ENCODE measurements at regions not wholly inside any gene's neighbourhood (a gene's known extent, or its start where the extent isn't known, plus 50 kb on each side); places are given as distances from the start of the nearest gene placed in this dataset.
A peak's percentile ranks its signal among the peaks of the same experiment; 100 is the strongest.
"Not testable (repeated sequence)": the region's sequence is repeated elsewhere in the genome, so short reads cannot be mapped to it uniquely, and the experiment has no call there.

DNA sequence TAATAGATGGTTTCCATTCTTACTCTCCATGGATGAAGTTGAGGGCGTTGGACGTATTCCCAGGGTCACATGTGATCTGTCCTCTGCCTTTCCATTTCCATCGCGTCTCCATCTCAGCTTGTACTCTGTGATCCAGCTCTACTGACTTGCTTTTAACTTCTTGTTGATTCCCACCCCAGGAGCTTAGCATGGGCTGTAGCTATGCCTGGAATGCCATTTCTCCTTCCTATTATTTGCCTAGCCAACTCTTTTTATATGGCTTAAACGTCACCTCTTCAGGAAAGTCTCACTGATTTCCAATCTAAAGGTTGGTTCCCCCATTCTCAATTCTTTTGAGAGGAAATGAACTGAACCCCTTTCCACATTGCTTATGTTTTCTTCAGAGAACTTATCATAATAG is 475.9 kb downstream of the XYLT1 start:
- Mint-ChIP-seq H3K4me1 (peaks cover 18 to 30% (median 24%) of the 10 kb centered on the region in 4 donors), H3K27me3 (no peaks in the 10 kb centered on the region), H3K27ac (peak overlapping the region in 1 of 10 donors; percentile 45), H3K9me3 (no peaks in the 10 kb centered on the region), H3K36me3 (no peaks in the 10 kb centered on the region), H3K4me3 (peak overlapping the region in 3 of 10 donors; percentile 8 to 51 (median 34))
- no peak for DNase-seq
- ATAC-seq = no peak
- POLR2A ChIA-PET = no interaction called here

DNA sequence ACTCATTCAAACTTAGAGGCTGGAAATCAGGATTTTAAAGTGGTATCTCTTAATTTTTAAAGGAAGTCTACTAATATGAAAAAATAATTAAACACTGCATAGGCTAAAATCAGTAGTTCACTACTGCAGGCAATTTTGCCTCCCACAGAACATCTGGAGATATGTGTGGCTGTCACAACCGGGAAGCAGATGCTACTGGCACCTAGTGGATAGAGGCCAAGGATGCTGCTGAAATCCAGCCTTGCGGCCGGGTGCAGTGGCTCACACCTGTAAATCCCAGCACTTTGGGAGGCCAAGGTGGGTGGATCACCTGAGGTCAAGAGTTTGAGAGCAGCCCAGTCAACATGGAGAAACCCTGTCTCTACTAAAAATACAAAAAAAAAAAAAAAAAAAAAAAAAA is 473.9 kb downstream of the XYLT1 start:
- POLR2A ChIA-PET = no interaction called here
- Mint-ChIP-seq H3K36me3 (no peaks in the 10 kb centered on the region), H3K27ac (no peak overlapping the region), H3K27me3 (no peaks in the 10 kb centered on the region), H3K9me3 (no peaks in the 10 kb centered on the region), H3K4me3 (no peak overlapping the region), H3K4me1 (peaks cover 18 to 30% (median 23%) of the 10 kb centered on the region in 4 donors)
- DNase-seq = no peak
- no peak for ATAC-seq

DNA sequence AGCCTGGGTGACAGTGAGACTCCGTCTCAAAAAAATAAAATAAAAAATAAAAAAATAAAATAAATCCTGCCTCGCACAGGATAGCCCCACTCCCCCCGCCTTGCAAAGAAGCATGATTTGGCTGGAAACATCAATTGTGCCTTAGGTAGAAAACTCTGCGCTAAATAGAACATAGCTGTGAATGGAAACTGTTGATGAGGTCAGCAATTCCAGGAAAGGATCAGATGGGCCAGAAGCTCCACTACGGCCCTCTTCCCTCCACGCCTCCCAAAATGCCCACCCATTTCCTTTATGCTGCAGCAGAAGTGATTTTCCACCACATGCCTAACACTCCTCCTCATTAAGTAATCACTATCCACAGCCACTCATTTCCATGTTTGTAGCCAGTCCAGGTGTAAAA is 473.4 kb downstream of the XYLT1 start:
- POLR2A ChIA-PET = interaction anchor here (0.9 kb wide), 1 partner anchor 30 kb away, joined by 3 read pairs; no protein-coding TSS in a partner anchor
- H3K4me1 Mint-ChIP-seq = peaks cover 16 to 30% (median 21%) of the 10 kb centered on the region in 4 donors
- ATAC-seq = no peak
- H3K9me3 Mint-ChIP-seq = no peaks in the 10 kb centered on the region
- no peaks in the 10 kb centered on the region for H3K27me3 Mint-ChIP-seq
- no peak overlapping the region for H3K4me3 Mint-ChIP-seq
- H3K36me3 Mint-ChIP-seq = no peaks in the 10 kb centered on the region
- H3K27ac Mint-ChIP-seq = no peak overlapping the region
- no peak for DNase-seq

DNA sequence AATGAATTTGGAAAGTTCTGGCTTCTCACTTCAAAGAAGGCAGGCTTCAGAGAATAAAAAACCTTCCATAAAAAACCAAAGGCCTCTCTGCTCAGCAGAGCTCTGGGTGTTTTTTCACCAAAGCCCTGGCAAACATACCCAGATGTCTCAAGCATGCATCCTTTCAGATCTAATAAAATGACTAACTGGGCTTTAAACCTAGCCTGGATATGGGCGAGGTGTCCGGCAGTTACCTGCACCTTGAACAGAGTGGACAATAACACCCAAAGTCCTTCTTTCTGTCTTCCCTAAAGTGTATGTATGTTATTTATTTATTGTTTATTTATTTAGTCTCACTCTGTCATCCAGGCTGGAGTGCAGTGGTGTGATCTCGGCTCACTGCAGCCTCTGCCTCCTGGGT is 469.3 kb downstream of the XYLT1 start:
- Mint-ChIP-seq H3K36me3 (peaks cover 0 to 1% (median 0%) of the 10 kb centered on the region in 3 donors), H3K4me3 (no peak overlapping the region), H3K27me3 (no peaks in the 10 kb centered on the region), H3K27ac (no peak overlapping the region), H3K9me3 (peaks cover 0 to 6% (median 0%) of the 10 kb centered on the region in 9 donors), H3K4me1 (peaks cover 0 to 3% (median 2%) of the 10 kb centered on the region in 4 donors)
- DNase-seq (no peak), ATAC-seq (no peak)
- POLR2A ChIA-PET = interaction anchor here (1.4 kb wide), 1 partner anchor 8 kb away, joined by 3 read pairs; no protein-coding TSS in a partner anchor

DNA sequence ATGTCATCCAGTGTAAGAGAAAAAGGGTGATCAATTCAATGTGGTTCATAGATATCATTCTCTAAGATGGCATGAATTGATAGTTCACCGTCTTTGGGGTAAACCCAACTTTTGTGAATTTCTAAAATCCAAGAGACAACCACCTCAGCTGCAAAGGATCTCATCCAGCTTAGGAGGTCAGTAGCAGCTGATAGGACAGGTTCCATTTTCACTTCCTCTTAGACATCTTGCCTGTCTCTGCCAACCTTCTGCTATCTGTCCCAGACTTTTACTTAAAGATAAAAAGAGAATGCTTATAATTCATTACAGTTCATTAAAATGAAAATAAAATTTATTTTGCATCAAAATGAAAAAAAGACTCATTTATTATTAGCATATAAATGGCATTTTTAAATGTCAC is 468.2 kb downstream of the XYLT1 start:
- H3K9me3 Mint-ChIP-seq = peaks cover 0 to 6% (median 0%) of the 10 kb centered on the region in 9 donors
- POLR2A ChIA-PET = interaction anchor here (1.4 kb wide), 1 partner anchor 9 kb away, joined by 3 read pairs; no protein-coding TSS in a partner anchor
- H3K4me1 Mint-ChIP-seq = peaks cover 0 to 3% (median 1%) of the 10 kb centered on the region in 4 donors
- no peaks in the 10 kb centered on the region for H3K27me3 Mint-ChIP-seq
- H3K36me3 Mint-ChIP-seq = peaks cover 0 to 1% (median 0%) of the 10 kb centered on the region in 3 donors
- DNase-seq = no peak
- ATAC-seq = no peak
- no peak overlapping the region for H3K4me3 Mint-ChIP-seq
- H3K27ac Mint-ChIP-seq = no peak overlapping the region

DNA sequence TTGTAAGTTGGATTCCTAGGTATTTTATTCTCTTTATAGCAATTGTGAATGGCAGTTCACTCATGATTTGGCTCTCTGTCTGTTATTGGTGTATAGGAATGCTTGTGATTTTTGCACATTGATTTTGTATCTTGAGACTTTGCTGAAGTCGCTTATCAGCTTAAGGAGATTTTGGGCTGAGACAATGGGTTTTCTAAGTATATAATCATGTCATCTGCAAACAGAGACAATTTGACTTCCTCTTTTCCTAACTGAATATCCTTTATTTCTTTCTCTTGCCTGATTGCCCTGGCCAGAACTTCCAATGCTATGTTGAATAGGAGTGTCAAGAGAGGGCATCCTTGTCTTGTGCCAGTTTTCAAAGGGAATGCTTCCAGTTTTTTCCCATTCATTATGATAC is 464.8 kb downstream of the XYLT1 start:
- POLR2A ChIA-PET, H3K4me3 Mint-ChIP-seq: not testable (repeated sequence)

DNA sequence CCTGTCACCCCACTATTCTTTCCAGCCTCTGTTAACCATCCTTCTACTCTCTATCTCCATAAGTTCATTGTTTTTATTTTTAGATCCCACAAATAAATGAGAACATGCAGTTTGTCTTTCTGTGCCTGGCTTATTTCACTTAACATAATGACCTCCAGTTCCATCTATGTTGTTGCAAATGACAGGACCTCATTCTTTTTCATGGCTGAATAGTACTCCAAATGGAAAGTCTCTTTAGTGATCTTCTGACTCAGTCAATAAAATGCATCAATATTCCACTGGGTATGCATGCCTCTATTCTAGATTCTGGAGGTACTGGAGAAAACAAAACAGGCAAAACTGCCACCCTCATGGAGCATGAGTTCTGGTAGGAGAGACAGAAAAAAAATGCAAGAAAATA is 459.0 kb downstream of the XYLT1 start:
- Mint-ChIP-seq H3K36me3 (no peaks in the 10 kb centered on the region), H3K4me1 (peaks cover 11 to 27% (median 24%) of the 10 kb centered on the region in 4 donors), H3K9me3 (peaks cover 0 to 2% (median 0%) of the 10 kb centered on the region in 9 donors), H3K27ac (peak overlapping the region in 6 of 10 donors; percentile 16 to 61 (median 50)), H3K4me3 (peak overlapping the region in 6 of 10 donors; percentile 5 to 63 (median 28)), H3K27me3 (peaks cover 0 to 12% (median 7%) of the 10 kb centered on the region in 5 donors)
- ATAC-seq = no peak
- POLR2A ChIA-PET = no interaction called here
- no peak for DNase-seq

More for the DNA sequence above, 464.8 kb downstream of the XYLT1 start:
- not testable (repeated sequence) for H3K36me3 Mint-ChIP-seq, H3K27me3 Mint-ChIP-seq, ATAC-seq, H3K4me1 Mint-ChIP-seq, H3K27ac Mint-ChIP-seq, DNase-seq, H3K9me3 Mint-ChIP-seq

DNA sequence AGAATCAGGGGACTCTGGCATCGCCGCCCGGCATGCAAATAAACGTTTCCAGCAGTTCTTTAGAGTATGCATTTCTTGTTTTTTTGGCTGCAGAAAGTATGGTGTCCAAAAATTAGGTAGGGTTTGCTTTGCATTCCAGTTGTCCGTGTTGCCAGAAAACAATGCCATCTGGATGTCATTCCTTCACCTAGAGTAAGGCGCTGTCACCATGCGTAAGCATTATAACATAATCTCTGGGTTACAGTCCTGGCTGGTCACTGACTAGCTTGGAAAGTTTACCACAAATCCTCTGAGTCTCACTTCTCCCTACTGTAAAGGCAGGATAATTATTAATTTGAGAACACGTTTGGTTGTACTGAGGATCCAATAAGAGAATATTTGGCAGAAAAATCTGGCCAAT is 457.7 kb downstream of the XYLT1 start:
- H3K4me1 Mint-ChIP-seq = peaks cover 11 to 27% (median 24%) of the 10 kb centered on the region in 4 donors
- no peak for DNase-seq
- H3K27ac Mint-ChIP-seq = peak overlapping the region in 8 of 10 donors; percentile 94 to 99 (median 98)
- peaks cover 0 to 9% (median 2%) of the 10 kb centered on the region in 9 donors for H3K9me3 Mint-ChIP-seq
- POLR2A ChIA-PET = interaction anchor here (1.6 kb wide), 1 partner anchor 14 kb away, joined by 8 read pairs; no protein-coding TSS in a partner anchor
- H3K27me3 Mint-ChIP-seq = peaks cover 0 to 12% (median 7%) of the 10 kb centered on the region in 5 donors
- ATAC-seq = no peak
- H3K4me3 Mint-ChIP-seq = peak overlapping the region; percentile 75 to 91 (median 86)
- H3K36me3 Mint-ChIP-seq = peaks cover 0 to 3% (median 0%) of the 10 kb centered on the region in 3 donors

DNA sequence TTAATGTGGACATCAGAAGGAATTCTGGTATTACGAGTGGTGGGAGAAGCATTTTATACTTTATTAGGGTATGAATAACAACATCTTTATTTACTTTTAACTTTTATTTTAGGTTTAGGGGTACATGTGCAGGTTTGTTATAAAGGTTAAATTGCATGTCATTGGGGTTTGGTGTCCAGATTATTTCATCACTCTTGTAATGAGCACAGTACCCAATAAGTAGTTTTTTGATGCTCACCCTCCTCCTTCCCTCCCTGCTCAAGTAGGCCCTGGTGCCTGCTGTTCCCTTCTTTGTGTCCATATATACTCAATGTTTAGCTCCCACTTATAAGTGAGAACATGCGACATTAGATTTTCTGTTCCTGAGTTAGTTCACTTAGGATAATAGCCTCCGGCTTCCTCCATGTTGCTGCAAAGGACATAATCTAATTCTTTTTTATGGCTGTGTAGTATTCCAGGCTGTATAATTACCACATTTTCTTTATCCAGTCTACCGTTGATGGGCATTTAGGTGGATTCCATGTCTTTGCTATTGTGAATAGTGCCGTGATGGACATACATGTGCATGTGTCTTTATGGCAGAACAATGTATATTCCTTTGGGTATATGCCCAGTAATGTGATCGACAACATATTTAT is 456.2 kb downstream of the XYLT1 start:
- H3K36me3 Mint-ChIP-seq = peaks cover 0 to 3% (median 0%) of the 10 kb centered on the region in 3 donors
- H3K27ac Mint-ChIP-seq = peak overlapping the region in 6 of 10 donors; percentile 27 to 98 (median 68)
- DNase-seq = no peak
- H3K4me3 Mint-ChIP-seq = peak overlapping the region in 6 of 10 donors; percentile 5 to 77 (median 46)
- peaks cover 0 to 9% (median 2%) of the 10 kb centered on the region in 9 donors for H3K9me3 Mint-ChIP-seq
- peaks cover 0 to 12% (median 7%) of the 10 kb centered on the region in 5 donors for H3K27me3 Mint-ChIP-seq
- POLR2A ChIA-PET = interaction anchor here (0.7 to 1.6 kb wide), 4 partner anchors 12 to 56 kb away, joined by 3 to 8 read pairs (median 5); no protein-coding TSS in a partner anchor
- no peak for ATAC-seq
- peaks cover 16 to 37% (median 29%) of the 10 kb centered on the region in 4 donors for H3K4me1 Mint-ChIP-seq

DNA sequence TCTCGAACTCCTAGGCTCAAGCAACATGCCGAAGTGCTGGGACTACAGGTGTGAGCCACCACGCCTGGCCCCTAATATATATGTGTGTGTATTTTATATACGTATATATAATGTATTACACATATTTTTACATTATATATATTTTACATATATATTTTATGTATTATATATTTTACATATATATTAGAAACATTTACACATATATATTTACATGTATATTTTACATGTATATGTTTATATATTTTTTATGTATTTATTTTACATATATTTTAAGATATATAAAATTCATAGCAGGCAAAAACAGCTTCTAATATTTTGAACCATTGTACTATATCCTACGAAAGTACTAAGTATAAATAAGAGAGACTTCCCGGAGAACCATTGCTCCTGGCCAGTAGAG is 455.1 kb downstream of the XYLT1 start:
- POLR2A ChIA-PET = interaction anchor here (1.3 kb wide), 1 partner anchor 11 kb away, joined by 3 read pairs; no protein-coding TSS in a partner anchor
- Mint-ChIP-seq H3K4me1 (peaks cover 16 to 37% (median 29%) of the 10 kb centered on the region in 4 donors), H3K4me3 (no peak overlapping the region), H3K27ac (no peak overlapping the region), H3K9me3 (peaks cover 0 to 9% (median 2%) of the 10 kb centered on the region in 9 donors), H3K27me3 (peaks cover 0 to 12% (median 7%) of the 10 kb centered on the region in 5 donors), H3K36me3 (peaks cover 0 to 3% (median 0%) of the 10 kb centered on the region in 3 donors)
- DNase-seq (no peak), ATAC-seq (no peak)

DNA sequence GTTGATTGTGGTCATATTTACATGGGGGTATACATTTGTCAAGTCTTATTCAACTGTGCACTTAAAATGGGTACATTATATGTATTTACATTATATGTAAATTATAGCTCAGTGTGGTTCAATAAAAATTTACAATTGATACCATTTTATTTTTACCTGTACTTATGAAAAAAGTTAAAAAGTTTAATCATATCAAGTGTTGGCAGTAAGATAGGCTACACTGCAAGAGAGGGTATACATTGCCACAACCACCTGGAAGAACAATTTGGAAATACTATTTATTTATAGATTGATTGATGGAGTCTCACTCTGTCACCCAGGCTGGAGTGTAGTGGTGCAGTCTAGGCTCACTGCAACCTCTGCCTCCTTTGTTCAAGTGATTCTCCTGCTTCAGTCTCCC is 453.3 kb downstream of the XYLT1 start:
- ATAC-seq (no peak), DNase-seq (no peak)
- Mint-ChIP-seq H3K27me3 (peaks cover 0 to 1% (median 0%) of the 10 kb centered on the region in 5 donors), H3K4me1 (peaks cover 11 to 26% (median 23%) of the 10 kb centered on the region in 4 donors), H3K9me3 (peaks cover 0 to 9% (median 2%) of the 10 kb centered on the region in 9 donors), H3K4me3 (no peak overlapping the region), H3K27ac (no peak overlapping the region), H3K36me3 (peaks cover 0 to 3% (median 0%) of the 10 kb centered on the region in 3 donors)
- POLR2A ChIA-PET = no interaction called here

DNA sequence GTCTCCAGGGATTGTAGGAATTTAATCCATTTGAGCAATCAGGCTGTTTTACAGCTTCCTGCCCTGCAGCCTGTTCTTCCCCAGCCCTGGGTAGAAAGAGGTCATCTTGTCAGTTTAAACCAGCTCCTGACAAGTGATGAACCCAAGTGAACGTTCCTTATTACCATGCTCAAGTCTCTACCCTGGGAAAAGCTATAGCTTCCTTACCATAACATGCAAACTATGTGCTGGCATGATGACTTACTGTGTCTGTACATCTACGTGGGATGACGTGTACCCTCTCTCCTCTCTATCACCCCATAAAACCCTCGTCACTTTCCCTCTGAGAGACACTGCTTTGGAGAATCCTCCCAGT is 452.2 kb downstream of the XYLT1 start:
- peaks cover 8 to 15% (median 13%) of the 10 kb centered on the region in 4 donors for H3K4me1 Mint-ChIP-seq
- H3K27me3 Mint-ChIP-seq = no peaks in the 10 kb centered on the region
- POLR2A ChIA-PET = no interaction called here
- H3K9me3 Mint-ChIP-seq = peaks cover 0 to 9% (median 2%) of the 10 kb centered on the region in 9 donors
- ATAC-seq (no peak), DNase-seq (no peak)
- no peak overlapping the region for H3K4me3 Mint-ChIP-seq
- no peak overlapping the region for H3K27ac Mint-ChIP-seq
- H3K36me3 Mint-ChIP-seq = peaks cover 0 to 3% (median 0%) of the 10 kb centered on the region in 3 donors

DNA sequence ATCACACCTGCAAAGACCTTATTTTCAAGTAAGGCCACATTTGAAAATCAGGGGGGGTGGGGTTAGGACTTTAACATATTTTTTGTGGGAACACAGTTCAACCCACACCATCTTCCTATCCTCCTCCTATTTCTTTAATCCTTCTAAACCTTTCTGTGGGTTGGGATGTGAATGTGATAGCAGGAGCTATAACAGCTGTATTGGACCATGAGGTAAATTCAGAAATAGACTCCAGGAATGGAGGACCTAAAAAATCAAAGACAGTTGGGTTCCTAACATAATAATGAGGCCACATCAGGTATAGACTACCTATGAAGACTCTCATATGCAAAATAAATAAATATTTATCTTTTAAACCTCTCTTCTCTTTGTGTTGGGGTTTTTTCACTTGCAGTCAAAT is 451.4 kb downstream of the XYLT1 start:
- ATAC-seq (no peak), DNase-seq (no peak)
- H3K36me3 Mint-ChIP-seq = peaks cover 0 to 3% (median 0%) of the 10 kb centered on the region in 3 donors
- H3K27ac Mint-ChIP-seq = no peak overlapping the region
- POLR2A ChIA-PET = interaction anchor here (1.6 kb wide), 1 partner anchor 10 kb away, joined by 3 read pairs; no protein-coding TSS in a partner anchor
- peaks cover 0 to 9% (median 2%) of the 10 kb centered on the region in 9 donors for H3K9me3 Mint-ChIP-seq
- peaks cover 5 to 11% (median 9%) of the 10 kb centered on the region in 4 donors for H3K4me1 Mint-ChIP-seq
- H3K4me3 Mint-ChIP-seq = no peak overlapping the region
- H3K27me3 Mint-ChIP-seq = no peaks in the 10 kb centered on the region

Measured in naive thymus-derived CD8-positive, alpha-beta T cell (primary cell).